HUES48 (cell line): ENCODE measurements at regions not wholly inside any gene's neighbourhood (a gene's known extent, or its start where the extent isn't known, plus 50 kb on each side); places are given as distances from the start of the nearest gene placed in this dataset.

Experiments
- H3K27ac ChIP-seq: one replicate; pipeline ENCODE4 v1.7.0; 2013; ENCODE audit warnings: low read depth, low read length, inconsistent platforms
- H3K27me3 ChIP-seq: 2 replicates; pipeline ENCODE4 v1.6.1; 2013; ENCODE audit warnings: mild to moderate bottlenecking, low read length; ENCODE audit not compliant: control insufficient read depth, insufficient read depth
- H3K36me3 ChIP-seq: 2 replicates; pipeline ENCODE4 v1.6.1; 2013; ENCODE audit warnings: low read length; ENCODE audit not compliant: control insufficient read depth, insufficient read depth
- H3K4me1 ChIP-seq: 2 replicates; pipeline ENCODE4 v1.6.1; 2013; ENCODE audit warnings: mild to moderate bottlenecking, low read length; ENCODE audit not compliant: control insufficient read depth, insufficient read depth
- H3K4me3 ChIP-seq: 2 replicates; pipeline ENCODE4 v1.5.1; 2013; ENCODE audit warnings: mild to moderate bottlenecking, low read depth, low read length
- H3K9ac ChIP-seq: 2 replicates; pipeline ENCODE4 v1.6.1; 2013; ENCODE audit warnings: mild to moderate bottlenecking, low read depth, low read length, moderate library complexity
- H3K9me3 ChIP-seq: 2 replicates; pipeline ENCODE4 v1.6.1; 2013; ENCODE audit warnings: low read length; ENCODE audit not compliant: control insufficient read depth, insufficient read depth

DNA sequence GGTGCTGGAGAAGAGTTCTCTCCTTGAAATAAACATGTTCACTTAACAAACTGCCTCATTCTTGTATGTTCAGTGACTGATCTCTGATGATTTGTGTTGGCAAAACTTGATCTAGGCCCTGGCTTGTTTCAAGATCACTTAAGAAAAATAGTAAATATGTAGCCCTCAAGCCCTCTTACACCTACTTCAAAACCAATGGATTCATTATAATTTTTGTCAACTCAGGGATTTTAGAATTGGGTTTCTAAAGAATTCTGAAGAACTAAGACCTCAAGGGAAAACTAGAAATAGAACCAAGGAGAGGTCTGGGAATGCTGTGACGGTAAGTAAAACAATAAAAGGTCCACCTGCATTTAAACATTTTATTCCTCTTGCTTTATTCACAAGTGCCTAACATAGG is 1731.6 kb upstream of the CELF4 start:
- no peaks in the 10 kb centered on the region for H3K27me3 ChIP-seq
- peaks cover 5% of the 10 kb centered on the region; the same call in 1 of the 2 replicates for H3K4me1 ChIP-seq
- H3K36me3 ChIP-seq, result no peaks in the 10 kb centered on the region
- no peak overlapping the region for H3K27ac ChIP-seq
- H3K9ac ChIP-seq, result no peak overlapping the region
- H3K4me3 ChIP-seq, result no peak overlapping the region
- H3K9me3 ChIP-seq, result no peaks in the 10 kb centered on the region

DNA sequence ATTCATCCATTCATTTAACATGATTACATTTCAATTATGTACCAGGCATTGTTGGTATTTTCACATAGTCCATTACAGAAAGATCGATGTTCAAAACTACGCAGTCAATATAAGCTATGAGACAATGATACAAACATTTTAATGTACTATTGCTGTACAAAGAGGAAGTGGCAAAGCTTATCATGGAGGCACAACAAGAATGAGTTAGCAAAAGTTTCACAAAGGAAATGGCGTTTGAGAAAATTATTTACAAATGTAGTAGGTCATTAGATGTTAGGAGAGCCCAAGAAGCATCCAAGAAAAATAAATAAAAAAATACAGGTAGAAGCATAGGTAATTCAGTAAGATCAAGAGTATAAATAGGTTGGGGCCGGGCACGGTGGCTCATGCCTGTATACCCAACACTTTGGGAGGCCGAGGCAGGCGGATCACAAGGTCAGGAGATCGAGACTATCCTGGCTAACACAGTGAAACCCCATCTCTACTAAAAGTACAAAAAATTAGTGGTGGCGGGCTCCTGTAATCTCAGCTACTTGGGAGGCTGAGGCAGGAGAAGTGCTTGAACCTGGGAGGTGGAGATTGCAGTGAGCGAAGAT is 1730.8 kb upstream of the CELF4 start:
- H3K4me1 ChIP-seq, result peaks cover 5% of the 10 kb centered on the region; the same call in 1 of the 2 replicates
- H3K9ac ChIP-seq, result no peak overlapping the region
- H3K36me3 ChIP-seq, result no peaks in the 10 kb centered on the region
- H3K4me3 ChIP-seq, result no peak overlapping the region
- no peaks in the 10 kb centered on the region for H3K27me3 ChIP-seq
- no peak overlapping the region for H3K27ac ChIP-seq
- no peaks in the 10 kb centered on the region for H3K9me3 ChIP-seq

DNA sequence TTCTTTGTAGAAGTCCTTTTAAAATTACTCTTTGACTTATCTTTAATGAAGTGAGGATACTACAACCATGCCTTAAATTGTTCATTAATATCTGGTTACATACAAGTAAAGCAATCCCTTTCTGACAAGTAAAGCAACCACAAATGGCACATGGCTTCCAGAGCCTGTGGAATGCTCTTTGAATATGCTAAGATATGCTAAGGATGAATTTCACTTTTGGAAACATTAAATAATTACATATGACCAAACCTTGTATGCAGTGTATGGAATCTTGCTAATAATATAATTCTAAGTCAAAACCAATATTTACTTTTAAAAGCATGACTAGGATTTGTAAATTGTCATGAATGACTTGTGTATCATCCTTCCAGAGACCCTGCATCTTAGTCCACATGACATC is 1711.2 kb upstream of the CELF4 start:
- Histone ChIP-seq H3K9ac (no peak overlapping the region), H3K4me3 (no peak overlapping the region), H3K36me3 (no peaks in the 10 kb centered on the region)

DNA sequence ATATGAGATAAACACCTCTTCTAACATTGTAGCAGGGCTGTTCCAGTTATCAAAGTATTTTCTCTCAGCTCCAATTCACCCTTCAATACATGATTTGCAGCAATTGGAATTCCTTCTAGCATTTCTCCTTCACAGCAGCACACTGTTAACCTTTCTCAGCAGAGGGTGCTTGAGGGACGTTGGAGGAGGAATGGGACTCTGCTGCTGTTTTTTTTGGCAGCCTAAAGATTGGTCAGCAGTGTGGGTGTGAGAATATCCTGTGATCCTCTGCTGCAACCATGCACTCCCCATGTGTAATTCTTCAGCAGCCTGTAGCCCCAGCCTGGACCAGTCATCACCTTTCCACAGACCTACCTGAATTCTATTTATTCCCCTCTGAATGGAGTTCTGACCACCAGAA is 1708.9 kb upstream of the CELF4 start:
- H3K9me3 ChIP-seq, result no peaks in the 10 kb centered on the region
- no peak overlapping the region for H3K27ac ChIP-seq

More for the DNA sequence above, 1711.2 kb upstream of the CELF4 start:
- Histone ChIP-seq H3K27ac (no peak overlapping the region), H3K4me1 (peaks cover 12% of the 10 kb centered on the region), H3K9me3 (no peaks in the 10 kb centered on the region), H3K27me3 (no peaks in the 10 kb centered on the region)

DNA sequence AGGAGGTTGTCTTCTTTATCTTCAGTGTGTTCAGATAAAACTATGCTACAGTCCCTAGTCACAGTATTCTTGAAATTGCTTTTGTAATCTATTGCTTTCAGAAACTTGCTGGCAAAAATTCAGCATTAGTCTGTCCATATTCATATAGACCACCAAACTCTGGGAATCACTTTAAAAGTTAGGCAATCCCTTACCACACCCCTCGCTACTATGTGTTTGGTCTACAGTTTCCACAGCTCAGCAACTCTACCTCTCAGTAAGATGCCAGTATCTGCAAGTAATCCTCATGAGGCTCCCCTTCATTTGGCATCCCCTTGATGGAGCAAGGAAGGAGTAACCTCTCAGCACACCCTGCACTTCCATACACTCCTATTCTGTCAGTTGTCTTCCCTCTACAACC is 1706.6 kb upstream of the CELF4 start:
- Histone ChIP-seq H3K9ac (no peak overlapping the region), H3K27me3 (no peaks in the 10 kb centered on the region), H3K4me3 (no peak overlapping the region), H3K36me3 (no peaks in the 10 kb centered on the region), H3K9me3 (no peaks in the 10 kb centered on the region), H3K4me1 (peaks cover 16% of the 10 kb centered on the region), H3K27ac (no peak overlapping the region)

More for the DNA sequence above, 1708.9 kb upstream of the CELF4 start:
- Histone ChIP-seq H3K27me3 (no peaks in the 10 kb centered on the region), H3K36me3 (no peaks in the 10 kb centered on the region), H3K4me3 (no peak overlapping the region), H3K4me1 (peaks cover 16% of the 10 kb centered on the region), H3K9ac (no peak overlapping the region)

DNA sequence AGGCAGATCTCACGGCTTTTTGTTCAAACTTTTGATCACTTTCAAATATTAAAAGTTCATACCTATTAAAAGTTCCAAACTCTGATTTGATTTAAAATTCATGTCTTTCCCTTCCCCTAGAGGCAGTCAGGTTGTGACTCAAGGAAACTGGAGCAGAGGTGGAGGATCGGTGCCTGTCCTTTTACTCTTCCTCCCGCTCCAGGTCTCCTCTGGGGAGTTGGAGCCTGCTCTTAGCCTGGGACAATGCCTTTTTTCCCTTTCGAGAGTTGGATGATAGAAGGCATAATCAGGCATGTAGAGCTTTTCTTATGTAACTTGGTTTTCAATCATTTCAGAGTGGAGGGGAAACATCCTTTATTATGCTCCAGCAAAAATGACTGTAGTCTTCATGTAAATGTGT is 1706.1 kb upstream of the CELF4 start:
- Histone ChIP-seq H3K9ac (no peak overlapping the region), H3K36me3 (no peaks in the 10 kb centered on the region), H3K27ac (no peak overlapping the region), H3K4me1 (peaks cover 16% of the 10 kb centered on the region), H3K9me3 (no peaks in the 10 kb centered on the region), H3K27me3 (no peaks in the 10 kb centered on the region), H3K4me3 (no peak overlapping the region)

DNA sequence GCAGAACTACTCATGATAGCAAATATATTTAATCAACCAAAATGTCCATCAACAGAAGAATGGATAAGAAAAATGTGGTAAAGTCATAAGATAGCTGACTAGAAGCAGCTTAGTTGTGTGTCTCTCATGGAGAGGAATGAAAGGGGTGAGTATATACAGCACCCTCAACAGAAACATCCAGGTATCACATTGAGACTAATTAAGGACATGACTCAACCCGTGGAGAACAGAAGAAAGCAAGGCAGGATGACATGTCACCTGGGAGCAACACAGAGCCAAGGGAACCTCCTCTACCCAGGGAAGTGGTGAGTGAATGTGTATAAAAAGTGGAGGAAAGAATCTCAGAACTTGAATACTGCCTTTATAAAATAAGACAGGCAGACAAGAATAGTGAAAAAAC is 1695.0 kb upstream of the CELF4 start:
- H3K9me3 ChIP-seq, result no peaks in the 10 kb centered on the region

DNA sequence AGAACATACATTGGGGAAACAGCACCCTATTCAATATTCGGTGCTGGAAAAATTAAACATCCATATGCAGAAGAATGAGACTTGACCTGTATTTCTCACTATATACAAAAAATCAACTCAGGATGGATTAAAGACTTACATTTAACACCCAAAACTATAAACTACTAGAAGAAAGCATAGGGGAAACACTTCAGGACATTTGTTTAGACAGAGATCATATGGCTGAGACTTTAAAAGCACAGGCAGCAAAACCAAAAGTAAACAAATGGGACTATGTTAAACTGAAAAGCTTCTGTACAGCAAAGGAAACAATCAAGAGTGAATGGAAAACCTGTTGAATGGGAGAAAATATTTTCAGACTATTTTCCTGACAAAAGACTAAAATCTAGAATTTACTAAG is 1694.1 kb upstream of the CELF4 start:
- H3K4me3 ChIP-seq, result no peak overlapping the region
- no peak overlapping the region for H3K9ac ChIP-seq
- no peaks in the 10 kb centered on the region for H3K27me3 ChIP-seq
- no peaks in the 10 kb centered on the region for H3K4me1 ChIP-seq
- H3K36me3 ChIP-seq, result no peaks in the 10 kb centered on the region
- H3K27ac ChIP-seq, result no peak overlapping the region
- H3K9me3 ChIP-seq, result no peaks in the 10 kb centered on the region

More for the DNA sequence above, 1695.0 kb upstream of the CELF4 start:
- no peaks in the 10 kb centered on the region for H3K36me3 ChIP-seq
- no peak overlapping the region for H3K27ac ChIP-seq
- H3K4me3 ChIP-seq, result no peak overlapping the region
- H3K4me1 ChIP-seq, result no peaks in the 10 kb centered on the region
- no peak overlapping the region for H3K9ac ChIP-seq
- H3K27me3 ChIP-seq, result no peaks in the 10 kb centered on the region

DNA sequence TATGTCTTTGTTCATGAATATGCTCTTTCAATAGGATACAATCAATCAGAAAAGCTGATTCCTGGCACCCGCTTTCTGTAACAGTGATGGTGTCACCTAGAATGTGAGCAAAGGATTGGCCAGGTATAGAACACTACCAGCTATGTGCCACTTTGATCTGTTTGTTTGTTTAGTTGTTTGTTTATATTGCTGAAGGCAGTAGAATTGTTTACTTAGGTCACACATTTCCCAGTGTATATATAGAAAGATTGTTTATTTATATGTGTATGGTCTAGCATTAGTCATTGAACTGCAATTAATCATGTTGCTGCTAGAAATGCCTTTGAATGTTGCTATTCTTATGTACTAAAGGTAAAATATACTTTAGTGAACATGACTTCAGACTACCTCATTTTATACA is 1678.6 kb upstream of the CELF4 start:
- H3K9me3 ChIP-seq, result no peaks in the 10 kb centered on the region
- no peak overlapping the region for H3K4me3 ChIP-seq
- no peaks in the 10 kb centered on the region for H3K4me1 ChIP-seq
- no peaks in the 10 kb centered on the region for H3K36me3 ChIP-seq
- no peak overlapping the region for H3K27ac ChIP-seq
- H3K9ac ChIP-seq, result no peak overlapping the region
- H3K27me3 ChIP-seq, result no peaks in the 10 kb centered on the region

DNA sequence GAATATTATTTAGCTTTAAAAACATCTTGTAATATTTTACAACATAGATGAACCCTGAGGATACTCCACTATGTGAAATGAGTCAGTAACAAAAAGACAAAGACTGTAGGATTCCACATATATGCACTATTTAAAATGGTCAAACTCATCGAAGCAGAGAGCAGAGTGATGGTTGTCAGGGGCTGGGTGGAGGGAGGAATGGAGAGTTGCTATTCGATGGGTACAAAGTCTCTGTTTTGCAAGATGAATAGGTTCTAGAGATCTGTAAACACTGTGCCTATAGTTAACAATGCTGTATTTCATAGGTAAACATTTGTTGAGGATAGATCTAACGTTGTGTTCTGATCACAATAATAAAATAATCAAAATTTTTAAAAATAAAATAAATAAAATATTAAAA is 1675.9 kb upstream of the CELF4 start:
- H3K4me3 ChIP-seq, result no peak overlapping the region
- no peaks in the 10 kb centered on the region for H3K9me3 ChIP-seq
- H3K4me1 ChIP-seq, result no peaks in the 10 kb centered on the region
- no peaks in the 10 kb centered on the region for H3K36me3 ChIP-seq
- H3K27ac ChIP-seq, result no peak overlapping the region
- no peaks in the 10 kb centered on the region for H3K27me3 ChIP-seq
- no peak overlapping the region for H3K9ac ChIP-seq

DNA sequence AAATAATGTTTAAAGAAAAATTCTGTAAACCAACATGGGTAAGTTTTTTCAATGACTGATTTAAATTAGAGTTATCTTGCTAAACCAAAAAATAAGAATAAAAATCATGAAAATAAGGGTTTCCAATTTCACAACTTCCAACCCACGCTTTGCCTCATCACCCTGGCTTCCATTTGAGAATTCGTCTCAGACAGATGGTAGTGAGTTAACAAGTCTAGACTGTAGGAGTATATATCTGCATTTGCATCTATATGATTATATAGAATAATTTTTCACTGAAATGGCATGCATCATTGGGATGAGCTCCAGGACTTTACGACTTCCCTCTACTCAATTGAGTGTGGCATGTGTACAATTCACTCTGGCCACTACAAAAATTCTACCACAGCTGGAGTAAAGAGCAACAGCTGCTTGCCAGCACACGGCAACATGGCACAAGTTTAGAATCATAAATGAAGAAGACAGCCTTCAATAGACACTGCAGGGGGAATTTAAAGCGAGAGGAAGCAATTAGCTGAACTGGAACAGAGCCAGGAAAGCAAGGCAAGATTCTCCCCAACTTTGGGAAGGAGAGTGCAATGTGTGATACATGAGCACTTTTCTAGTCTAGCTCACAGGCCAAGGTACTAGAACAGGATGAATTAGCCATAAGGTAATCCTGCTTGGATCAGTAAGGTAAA is 1673.5 kb upstream of the CELF4 start:
- Histone ChIP-seq H3K9ac (no peak overlapping the region), H3K27ac (no peak overlapping the region), H3K4me3 (no peak overlapping the region), H3K36me3 (no peaks in the 10 kb centered on the region), H3K9me3 (peaks cover 12% of the 10 kb centered on the region; the same call in 1 of the 2 replicates), H3K4me1 (no peaks in the 10 kb centered on the region), H3K27me3 (no peaks in the 10 kb centered on the region)
